ENCODE measurements at regions not wholly inside any gene's neighbourhood (a gene's known extent, or its start where the extent isn't known, plus 50 kb on each side); places are given as distances from the start of the nearest gene placed in this dataset.

GRCh38 chr1:114314098-114314497 is 160.4 kb upstream of the SYT6 start:
- DNase-seq (ENCODE audit: low read depth in 2 of 2) = no peak

GRCh38 chr1:114310695-114311271 is 157.1 kb upstream of the SYT6 start:
- DNase-seq (ENCODE audit: low read depth in 2 of 2) = no peak

- DNase-seq (ENCODE audit: low read depth in 2 of 2) = no peak
Observed at GRCh38 chr1:114302821-114303220, 149.2 kb upstream of the SYT6 start.

GRCh38 chr1:114299331-114299975 is 145.8 kb upstream of the SYT6 start:
- DNase-seq (ENCODE audit: low read depth in 2 of 2) = no peak

GRCh38 chr1:114298008-114298407 is 144.3 kb upstream of the SYT6 start:
- no peak for DNase-seq (ENCODE audit: low read depth in 2 of 2)

- DNase-seq (ENCODE audit: low read depth in 2 of 2) = no peak
Observed at GRCh38 chr1:114296413-114296812, 142.7 kb upstream of the SYT6 start.

- no peak for DNase-seq (ENCODE audit: low read depth in 2 of 2)
Observed at GRCh38 chr1:114295321-114295720, 141.7 kb upstream of the SYT6 start.

GRCh38 chr1:114292835-114293234 is 139.2 kb upstream of the SYT6 start:
- no peak for DNase-seq (ENCODE audit: low read depth in 2 of 2)

- no peak for DNase-seq (ENCODE audit: low read depth in 2 of 2)
Observed at GRCh38 chr1:114292194-114292593, 138.5 kb upstream of the SYT6 start.

- no peak for DNase-seq (ENCODE audit: low read depth in 2 of 2)
Observed at GRCh38 chr1:114290776-114291175, 137.1 kb upstream of the SYT6 start.

- DNase-seq (ENCODE audit: low read depth in 2 of 2) = no peak
Observed at GRCh38 chr1:114290341-114290740, 136.7 kb upstream of the SYT6 start.

GRCh38 chr1:114289824-114290223 is 136.2 kb upstream of the SYT6 start:
- DNase-seq (ENCODE audit: low read depth in 2 of 2) = no peak

GRCh38 chr1:114289306-114289705 is 135.6 kb upstream of the SYT6 start:
- DNase-seq (ENCODE audit: low read depth in 2 of 2) = no peak

GRCh38 chr1:114286960-114287359 is 133.3 kb upstream of the SYT6 start:
- no peak for DNase-seq (ENCODE audit: low read depth in 2 of 2)

GRCh38 chr1:114286179-114286578 is 132.5 kb upstream of the SYT6 start:
- DNase-seq (ENCODE audit: low read depth in 2 of 2) = no peak

GRCh38 chr1:114282751-114283403 is 129.2 kb upstream of the SYT6 start:
- DNase-seq (ENCODE audit: low read depth in 2 of 2) = peak; percentile 65 to 66

- no peak for DNase-seq (ENCODE audit: low read depth in 2 of 2)
Observed at GRCh38 chr1:114278911-114279310, 125.2 kb upstream of the SYT6 start.

GRCh38 chr1:114278430-114278829 is 124.8 kb upstream of the SYT6 start:
- no peak for DNase-seq (ENCODE audit: low read depth in 2 of 2)

- DNase-seq (ENCODE audit: low read depth in 2 of 2) = no peak
Observed at GRCh38 chr1:114274621-114275317, 121.1 kb upstream of the SYT6 start.

GRCh38 chr1:114272593-114272992 is 118.9 kb upstream of the SYT6 start:
- DNase-seq (ENCODE audit: low read depth in 2 of 2) = no peak

GRCh38 chr1:114270718-114271117 is 117.0 kb upstream of the SYT6 start:
- DNase-seq (ENCODE audit: low read depth in 2 of 2) = no peak

GRCh38 chr1:114270282-114270681 is 116.6 kb upstream of the SYT6 start:
- no peak for DNase-seq (ENCODE audit: low read depth in 2 of 2)

- DNase-seq (ENCODE audit: low read depth in 2 of 2) = no peak
Observed at GRCh38 chr1:114269539-114269938, 115.9 kb upstream of the SYT6 start.

Data from stimulated activated CD8-positive, alpha-beta memory T cell treated with anti-CD3 and anti-CD28 coated beads, Interleukin-15, amount 100 ng/mL, for 48 hours (primary cell).